A549 (cell line): ENCODE measurements at regions not wholly inside any gene's neighbourhood (a gene's known extent, or its start where the extent isn't known, plus 50 kb on each side); places are given as distances from the start of the nearest gene placed in this dataset.

ENCODE experiments used
- ATAC-seq, 2 experiments: fragments of 200-7000 bp in 1 of 2; fragments of >200 bp in 1 of 2; cut with Nextera tagmentation in 1 of 2; cut with Tn5 transposase in 1 of 2; 3 replicates each; pipeline versions ENCODE4 v1.8.0 to v1.9.1; 2018 to 2020; ENCODE audit warnings: mild to moderate bottlenecking in 1 of 2, moderate library complexity in 1 of 2
- CTCF ChIA-PET: fragments of 300-600 bp; sonication (Branson Sonifier 250); formaldehyde crosslinking; extraction: SDS; loops from one replicate; lab custom pipeline; 2021; ENCODE audit warnings: antibody characterized with exemption, inconsistent platforms; lab: Yijun Ruan, JAX
- POLR2A ChIA-PET: fragments of 350-600 bp; formaldehyde crosslinking; extraction: SDS; loops from one replicate; lab custom pipeline; 2021; ENCODE audit warnings: antibody characterized with exemption, inconsistent platforms; lab: Yijun Ruan, JAX
- DNase-seq, 2 experiments: peaks; one replicate each; pipeline versions ENCODE4 v3.0.0 to v3.0.0-alpha.2; 2011 to 2016; ENCODE audit warnings: low read depth in 1 of 2, low spot score in 1 of 2
- FAIRE-seq: peaks from 2 replicates; lab custom pipeline; 2011; peaks lifted over from hg19 to GRCh38; lab: Jason Lieb, UNC
- H3K27ac ChIP-seq, 2 experiments: fragments of >200 bp; sonication (Bioruptor Twin); formaldehyde crosslinking; 3 replicates each; pipeline ENCODE4 v1.5.1; 2016 to 2017
- H3K4me1 ChIP-seq: fragments of >200 bp; sonication (Bioruptor Twin); formaldehyde crosslinking; 3 replicates; pipeline ENCODE4 v1.6.1; 2016
- H3K4me2 ChIP-seq: fragments of >200 bp; sonication (Bioruptor Twin); formaldehyde crosslinking; 3 replicates; pipeline ENCODE4 v1.6.1; 2016
- H3K4me3 ChIP-seq: fragments of >200 bp; sonication (Bioruptor Twin); formaldehyde crosslinking; 3 replicates; pipeline ENCODE4 v1.5.1; 2016
- H3K9me3 ChIP-seq: fragments of >200 bp; sonication (Bioruptor Twin); formaldehyde crosslinking; 3 replicates; pipeline ENCODE4 v1.6.1; 2016
- CBX2 ChIP-seq: fragments of 200-600 bp; sonication (generic); IDR thresholded peaks from 2 replicates; pipeline ENCODE4 v1.6.1; 2016; ENCODE audit warnings: low read depth, mild to moderate bottlenecking, borderline replicate concordance
- CBX8 ChIP-seq: fragments of 200-600 bp; sonication (generic); IDR thresholded peaks from 2 replicates; pipeline ENCODE4 v1.6.1; 2016
- ELK1 ChIP-seq: fragments of 150-350 bp; IDR thresholded peaks from 2 replicates; pipeline ENCODE4 v1.6.1; 2014; ENCODE audit warnings: low read depth, mild to moderate bottlenecking, low read length
- FOSB ChIP-seq: fragments of 250-450 bp; sonication (Bioruptor Pico); IDR thresholded peaks from 2 replicates; pipeline ENCODE4 v1.5.0; 2020; ENCODE audit warnings: mild to moderate bottlenecking, moderate library complexity
- FOSL2 ChIP-seq, 2 experiments: fragments of 450-650 bp in 1 of 2; fragments of >200 bp in 1 of 2; sonication (Bioruptor Twin) in 1 of 2; formaldehyde crosslinking; IDR thresholded peaks; 2 replicates each; pipeline versions ENCODE4 v1.5.0 to v1.6.1; 2016 to 2020; ENCODE audit warnings: mild to moderate bottlenecking in 1 of 2, moderate library complexity in 1 of 2
- FOXS1 ChIP-seq: fragments of 250-450 bp; sonication (Bioruptor Pico); IDR thresholded peaks from 2 replicates; pipeline ENCODE4 v1.5.0; 2020; ENCODE audit warnings: mild to moderate bottlenecking, moderate library complexity
- HDAC2 ChIP-seq: fragments of 200-600 bp; sonication (generic); IDR thresholded peaks from 2 replicates; pipeline ENCODE4 v1.6.1; 2016
- HOXB13 ChIP-seq: fragments of 250-450 bp; sonication (Bioruptor Pico); IDR thresholded peaks from 2 replicates; pipeline ENCODE4 v1.5.0; 2020; ENCODE audit warnings: low read depth, mild to moderate bottlenecking, moderate library complexity
- HOXB5 ChIP-seq: fragments of 250-450 bp; sonication (Bioruptor Pico); IDR thresholded peaks from 2 replicates; pipeline ENCODE4 v1.5.0; 2020; ENCODE audit warnings: mild to moderate bottlenecking, moderate library complexity
- JUN ChIP-seq, 2 experiments: fragments of >200 bp; sonication (Bioruptor Twin); formaldehyde crosslinking; IDR thresholded peaks; 2 replicates in 1 of 2; 3 replicates in 1 of 2; pipeline ENCODE4 v1.6.1; 2016 to 2017
- KDM1A ChIP-seq: fragments of 200-600 bp; sonication (generic); IDR thresholded peaks from 2 replicates; pipeline ENCODE4 v1.6.1; 2016; ENCODE audit warnings: low read depth, mild to moderate bottlenecking
- KDM5A ChIP-seq: fragments of 200-600 bp; sonication (generic); IDR thresholded peaks from 2 replicates; pipeline ENCODE4 v1.6.1; 2016; ENCODE audit warnings: antibody characterized with exemption, mild to moderate bottlenecking
- MYC ChIP-seq: IDR thresholded peaks from 2 replicates; pipeline ENCODE4 v1.6.1; 2012; ENCODE audit warnings: mild to moderate bottlenecking, inconsistent platforms, low read length, improper control_type of control experiment, borderline replicate concordance
- NFE2L2 ChIP-seq: fragments of 150-350 bp; conservative IDR thresholded peaks from 2 replicates; pipeline ENCODE4 v1.6.1; 2014; ENCODE audit warnings: low read length
- POLR2A ChIP-seq: IDR thresholded peaks from 2 replicates; pipeline ENCODE4 v1.6.1; 2012; ENCODE audit warnings: mild to moderate bottlenecking, low read length
- POLR2AphosphoS2 ChIP-seq: conservative IDR thresholded peaks from 2 replicates; pipeline ENCODE4 v1.6.1; 2012; ENCODE audit warnings: low read length, improper control_type of control experiment, inconsistent platforms
- RAD21 ChIP-seq, 2 experiments: fragments of >200 bp in 1 of 2; sonication (Bioruptor Twin) in 1 of 2; formaldehyde crosslinking in 1 of 2; IDR thresholded peaks in 1 of 2; conservative IDR thresholded peaks in 1 of 2; 2 replicates in 1 of 2; 3 replicates in 1 of 2; pipeline ENCODE4 v1.6.1; 2012 to 2018; ENCODE audit warnings: inconsistent platforms in 1 of 2
- RARB ChIP-seq: fragments of 250-450 bp; sonication (Bioruptor Pico); IDR thresholded peaks from 2 replicates; pipeline ENCODE4 v1.8.0; 2021; ENCODE audit warnings: mild to moderate bottlenecking, moderate library complexity
- RCOR1 ChIP-seq: fragments of 150-350 bp; IDR thresholded peaks from 2 replicates; pipeline ENCODE4 v1.6.1; 2014; ENCODE audit warnings: antibody characterized with exemption, low read length, low read depth
- REST ChIP-seq: fragments of 200-600 bp; sonication (generic); IDR thresholded peaks from 2 replicates; pipeline ENCODE4 v1.6.1; 2016; ENCODE audit warnings: antibody characterized with exemption, mild to moderate bottlenecking, moderate library complexity
- SREBF2 ChIP-seq: fragments of 450-650 bp; IDR thresholded peaks from 2 replicates; pipeline ENCODE4 v1.6.1; 2014; ENCODE audit warnings: mild to moderate bottlenecking, moderate library complexity
- USF2 ChIP-seq: fragments of 450-650 bp; IDR thresholded peaks from 2 replicates; pipeline ENCODE4 v1.6.1; 2014; ENCODE audit warnings: antibody characterized with exemption
- ZC3H11A ChIP-seq: fragments of 450-650 bp; IDR thresholded peaks from 2 replicates; pipeline ENCODE4 v1.6.1; 2014; ENCODE audit warnings: antibody characterized with exemption, mild to moderate bottlenecking
- ZFP36 ChIP-seq: fragments of 450-650 bp; IDR thresholded peaks from 2 replicates; pipeline ENCODE4 v1.6.1; 2014; ENCODE audit warnings: borderline replicate concordance; ENCODE audit not compliant: partially characterized antibody
- ZSCAN20 ChIP-seq: fragments of 250-450 bp; sonication (Bioruptor Pico); IDR thresholded peaks from 2 replicates; pipeline ENCODE4 v1.8.0; 2022; ENCODE audit warnings: mild to moderate bottlenecking, moderate library complexity
- WGBS: methylation state at CpG from one replicate; pipeline ENCODE4 v1.1.6; 2017; ENCODE audit errors: missing lambda C conversion rate; 5-methylcytosine and 5-hydroxymethylcytosine counted together
- TF ChIP-seq, protein P1 (sequence below): fragments of >200 bp; sonication (Bioruptor Twin); formaldehyde crosslinking; IDR thresholded peaks from 3 replicates; pipeline ENCODE4 v1.5.1; 2016
- TF ChIP-seq, protein P2 (sequence below): fragments of 250-450 bp; sonication (Bioruptor Pico); IDR thresholded peaks from 2 replicates; pipeline ENCODE4 v1.5.0; 2020; ENCODE audit warnings: low read depth, mild to moderate bottlenecking, moderate library complexity
- TF ChIP-seq, protein P3 (sequence below): fragments of >200 bp; sonication (Bioruptor Twin); formaldehyde crosslinking; IDR thresholded peaks from 2 replicates; pipeline ENCODE4 v1.6.1; 2016

- ATAC-seq: no peak
- no peak for TF ChIP-seq ZFP36
- no peak for TF ChIP-seq FOSB (CRISPR knock-in tag)
- TF ChIP-seq, all 56 proteins: peak for 0
- FAIRE-seq (no peak), DNase-seq (no peak)
- no peak overlapping the region for H3K4me2 ChIP-seq
- peaks cover 16% of the 10 kb centered on the region for H3K4me1 ChIP-seq
- 22% methylated on average over 4 of the region's 4 CpGs for WGBS
- CTCF ChIA-PET: no interaction called here
- H3K9me3 ChIP-seq: no peaks in the 10 kb centered on the region
- no peak overlapping the region for H3K4me3 ChIP-seq
- POLR2A ChIA-PET: no interaction called here
- no peak overlapping the region for H3K27ac ChIP-seq
These were observed 481.0 kb upstream of the CAMK1G start for GRCh38 chr1:209102531-209102930.

DNA sequence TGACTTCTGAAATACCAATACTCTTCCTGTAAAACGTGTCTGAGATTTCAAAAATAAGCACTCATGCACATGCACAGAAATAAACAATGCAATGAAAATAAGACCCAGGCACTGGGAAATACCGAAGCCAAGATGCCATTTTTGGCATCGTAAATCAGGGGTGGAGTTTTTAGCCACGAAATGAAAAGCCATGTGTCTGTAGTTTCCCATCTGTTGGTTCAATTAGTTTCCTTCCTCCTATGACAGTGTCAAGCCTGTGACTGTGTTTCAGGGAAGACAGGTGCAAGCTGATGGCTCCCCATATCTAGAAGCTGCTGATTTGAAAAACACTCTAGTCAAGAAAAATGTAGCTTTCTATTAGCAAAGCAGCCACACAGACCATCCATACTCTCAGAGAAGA is 480.4 kb upstream of the CAMK1G start:
- POLR2A ChIA-PET: no interaction called here
- WGBS: 28% methylated on average over 4 of the region's 4 CpGs
- TF ChIP-seq KDM5A (no peak), MYC (no peak), CBX8 (no peak), ZFP36 (no peak), RARB (CRISPR knock-in tag) (no peak), ZC3H11A (no peak), KDM1A (no peak), CBX2 (no peak), ZSCAN20 (no peak), HOXB13 (no peak), NFE2L2 (no peak), JUN (IDR thresholded peaks at IDR 0.05) (no peak)
- TF ChIP-seq, protein P1, sequence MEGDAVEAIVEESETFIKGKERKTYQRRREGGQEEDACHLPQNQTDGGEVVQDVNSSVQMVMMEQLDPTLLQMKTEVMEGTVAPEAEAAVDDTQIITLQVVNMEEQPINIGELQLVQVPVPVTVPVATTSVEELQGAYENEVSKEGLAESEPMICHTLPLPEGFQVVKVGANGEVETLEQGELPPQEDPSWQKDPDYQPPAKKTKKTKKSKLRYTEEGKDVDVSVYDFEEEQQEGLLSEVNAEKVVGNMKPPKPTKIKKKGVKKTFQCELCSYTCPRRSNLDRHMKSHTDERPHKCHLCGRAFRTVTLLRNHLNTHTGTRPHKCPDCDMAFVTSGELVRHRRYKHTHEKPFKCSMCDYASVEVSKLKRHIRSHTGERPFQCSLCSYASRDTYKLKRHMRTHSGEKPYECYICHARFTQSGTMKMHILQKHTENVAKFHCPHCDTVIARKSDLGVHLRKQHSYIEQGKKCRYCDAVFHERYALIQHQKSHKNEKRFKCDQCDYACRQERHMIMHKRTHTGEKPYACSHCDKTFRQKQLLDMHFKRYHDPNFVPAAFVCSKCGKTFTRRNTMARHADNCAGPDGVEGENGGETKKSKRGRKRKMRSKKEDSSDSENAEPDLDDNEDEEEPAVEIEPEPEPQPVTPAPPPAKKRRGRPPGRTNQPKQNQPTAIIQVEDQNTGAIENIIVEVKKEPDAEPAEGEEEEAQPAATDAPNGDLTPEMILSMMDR: no peak
- TF ChIP-seq, protein P2, sequence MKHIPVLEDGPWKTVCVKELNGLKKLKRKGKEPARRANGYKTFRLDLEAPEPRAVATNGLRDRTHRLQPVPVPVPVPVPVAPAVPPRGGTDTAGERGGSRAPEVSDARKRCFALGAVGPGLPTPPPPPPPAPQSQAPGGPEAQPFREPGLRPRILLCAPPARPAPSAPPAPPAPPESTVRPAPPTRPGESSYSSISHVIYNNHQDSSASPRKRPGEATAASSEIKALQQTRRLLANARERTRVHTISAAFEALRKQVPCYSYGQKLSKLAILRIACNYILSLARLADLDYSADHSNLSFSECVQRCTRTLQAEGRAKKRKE (CRISPR knock-in tag): no peak
- TF ChIP-seq, protein P3, sequence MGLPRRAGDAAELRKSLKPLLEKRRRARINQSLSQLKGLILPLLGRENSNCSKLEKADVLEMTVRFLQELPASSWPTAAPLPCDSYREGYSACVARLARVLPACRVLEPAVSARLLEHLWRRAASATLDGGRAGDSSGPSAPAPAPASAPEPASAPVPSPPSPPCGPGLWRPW: no peak

GRCh38 chr1:209104646-209105045 is 478.9 kb upstream of the CAMK1G start:
- POLR2A ChIA-PET: no interaction called here
- TF ChIP-seq SREBF2 (no peak), HOXB5 (CRISPR knock-in tag) (no peak), USF2 (no peak), POLR2A (no peak), RCOR1 (no peak), ELK1 (no peak), HDAC2 (no peak), REST (no peak), FOSL2 (IDR thresholded peaks at IDR 0.05) (no peak), FOSL2 (CRISPR knock-in tag; IDR thresholded peaks at IDR 0.05) (no peak), RAD21 (conservative IDR thresholded peaks at IDR 0.05 in 1 of 2, IDR thresholded peaks at IDR 0.05 in 1 of 2) (no peak), POLR2AphosphoS2 (no peak), KDM1A (no peak), FOXS1 (CRISPR knock-in tag) (no peak)
- TF ChIP-seq, protein P3: no peak

More for the DNA sequence above, 480.4 kb upstream of the CAMK1G start:
- Histone ChIP-seq H3K27ac (no peak overlapping the region), H3K4me3 (no peak overlapping the region), H3K4me1 (peaks cover 14% of the 10 kb centered on the region), H3K9me3 (no peaks in the 10 kb centered on the region), H3K4me2 (no peak overlapping the region)
- DNase-seq (no peak), FAIRE-seq (no peak), ATAC-seq (no peak)
- CTCF ChIA-PET: no interaction called here

More at GRCh38 chr1:209104646-209105045, 478.9 kb upstream of the CAMK1G start:
- H3K4me3 ChIP-seq: no peak overlapping the region
- 40% methylated on average over 3 of the region's 3 CpGs for WGBS
- CTCF ChIA-PET: no interaction called here
- H3K27ac ChIP-seq: no peak overlapping the region
- DNase-seq (no peak), ATAC-seq (no peak), FAIRE-seq (no peak)
- H3K9me3 ChIP-seq: no peaks in the 10 kb centered on the region
- H3K4me1 ChIP-seq: peaks cover 14% of the 10 kb centered on the region
- H3K4me2 ChIP-seq: no peak overlapping the region
